ENCODE measurements at regions not wholly inside any gene's neighbourhood (a gene's known extent, or its start where the extent isn't known, plus 50 kb on each side); places are given as distances from the start of the nearest gene placed in this dataset.

DNA sequence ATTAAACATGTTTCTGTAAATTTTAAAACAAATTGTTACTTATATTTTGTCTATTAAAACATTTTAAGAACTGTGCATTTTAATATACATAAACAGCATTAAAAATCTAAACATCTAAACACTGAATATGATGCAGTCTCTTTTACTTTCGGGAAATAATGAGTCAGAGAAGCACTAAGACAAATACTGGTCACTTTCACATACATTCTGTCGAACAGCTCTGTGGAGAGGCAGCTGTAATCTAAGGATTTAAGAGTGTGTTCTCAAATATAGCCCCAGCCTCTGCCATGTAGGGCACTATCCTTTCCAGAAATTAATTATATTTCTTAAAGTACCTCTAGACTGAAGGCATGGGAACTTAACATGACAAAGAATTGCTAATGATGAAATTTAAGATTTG lies 89.6 kb upstream of the PTGFR start:
- ATAC-seq (no peak), DNase-seq (no peak)
- intact Hi-C loops (cut with micrococcal nuclease) = no loop called here

GRCh38 chr1:78408192-78408591 lies 82.6 kb upstream of the PTGFR start:
- DNase-seq (no peak), ATAC-seq (no peak)
- intact Hi-C loops (cut with micrococcal nuclease) = no loop called here

DNA sequence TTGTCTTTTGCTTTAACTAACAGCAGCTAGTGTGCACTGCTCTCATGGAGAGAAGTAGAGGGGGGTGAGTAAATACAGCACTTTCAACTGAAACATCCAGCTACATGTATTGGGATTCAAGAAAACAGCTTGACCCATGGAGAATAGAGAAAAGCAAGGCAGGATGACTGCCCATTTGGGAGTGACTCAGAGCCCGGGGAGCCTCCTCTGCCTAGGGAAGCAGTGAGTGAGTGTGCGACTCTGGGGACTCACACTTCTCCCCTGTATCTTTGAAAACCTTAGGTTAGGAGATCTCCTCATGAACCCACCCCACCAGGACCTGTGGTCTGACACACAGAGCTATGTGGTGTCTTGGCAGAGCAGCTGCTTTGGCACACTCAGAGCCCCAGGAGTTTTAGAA lies 82.0 kb upstream of the PTGFR start:
- peak; percentile 14 for ATAC-seq

DNA sequence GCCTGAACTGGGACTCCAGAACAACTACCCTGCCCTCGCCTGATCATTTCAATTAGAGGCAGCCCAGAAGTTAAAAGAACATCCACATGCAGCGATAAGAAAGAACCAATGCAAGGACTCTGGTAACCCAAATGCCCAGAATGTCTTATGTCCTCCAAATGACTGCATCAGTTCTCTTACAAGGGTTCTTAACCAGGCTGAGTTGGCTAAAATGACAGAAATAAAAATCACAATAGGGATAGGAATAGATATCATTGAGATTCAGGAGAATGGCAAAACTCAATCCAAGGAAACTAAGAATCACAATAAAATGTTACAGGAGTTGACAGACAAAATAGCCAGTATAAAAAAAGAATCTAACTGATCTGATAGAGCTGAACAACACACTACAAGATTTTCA lies 80.1 kb upstream of the PTGFR start:
- DNase-seq = no peak
- no peak for ATAC-seq
- intact Hi-C loops (cut with micrococcal nuclease) = no loop called here

More for the DNA sequence above, 82.0 kb upstream of the PTGFR start:
- DNase-seq = peak; percentile 22
- intact Hi-C loops (cut with micrococcal nuclease) = no loop called here

GRCh38 chr1:78411707-78412106 lies 79.1 kb upstream of the PTGFR start:
- intact Hi-C loops (cut with micrococcal nuclease) = no loop called here
- no peak for ATAC-seq
- no peak for DNase-seq

GRCh38 chr1:78415165-78415564 lies 75.6 kb upstream of the PTGFR start:
- DNase-seq = no peak
- intact Hi-C loops (cut with micrococcal nuclease) = no loop called here
- ATAC-seq = no peak

DNA sequence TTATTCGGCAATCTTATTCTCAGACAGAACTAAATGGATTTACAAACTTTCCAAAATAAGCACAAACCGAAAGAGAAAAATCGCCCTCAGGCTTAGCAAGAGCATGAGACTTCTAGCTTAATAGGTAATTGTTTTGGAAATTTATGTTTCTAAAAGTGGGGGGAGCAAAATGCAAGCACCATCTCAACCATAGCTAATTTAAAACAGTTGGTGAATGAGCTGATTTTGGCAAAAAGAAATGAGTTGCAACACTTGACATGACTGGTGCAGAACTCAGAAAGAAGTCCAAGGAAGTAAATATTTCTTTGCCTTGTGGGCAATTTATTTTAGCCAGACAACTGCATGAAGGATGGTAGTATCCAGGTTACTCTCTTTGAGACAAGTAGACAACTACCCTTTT lies 71.5 kb upstream of the PTGFR start:
- ATAC-seq (no peak), DNase-seq (no peak)
- intact Hi-C loops (cut with micrococcal nuclease) = no loop called here

DNA sequence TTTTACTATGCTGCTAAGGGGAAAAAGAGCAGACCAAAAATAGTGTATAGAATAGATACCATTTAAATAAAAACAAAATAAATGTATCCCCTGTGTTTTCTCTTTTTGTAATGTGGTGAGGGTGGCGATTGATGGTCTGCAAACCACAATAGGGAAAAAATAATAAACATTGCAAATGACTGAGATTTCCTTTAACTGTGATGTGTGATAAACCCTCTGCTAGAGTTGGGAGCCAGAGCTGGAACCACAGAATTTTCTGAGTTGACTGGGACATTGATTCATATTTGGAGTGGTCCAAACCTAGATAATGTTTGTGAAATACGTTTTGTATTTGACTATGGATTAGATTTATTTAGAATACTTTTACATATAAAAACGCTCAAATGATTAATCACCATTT lies 70.6 kb upstream of the PTGFR start:
- DNase-seq (no peak), ATAC-seq (no peak)
- intact Hi-C loops (cut with micrococcal nuclease) = no loop called here

DNA sequence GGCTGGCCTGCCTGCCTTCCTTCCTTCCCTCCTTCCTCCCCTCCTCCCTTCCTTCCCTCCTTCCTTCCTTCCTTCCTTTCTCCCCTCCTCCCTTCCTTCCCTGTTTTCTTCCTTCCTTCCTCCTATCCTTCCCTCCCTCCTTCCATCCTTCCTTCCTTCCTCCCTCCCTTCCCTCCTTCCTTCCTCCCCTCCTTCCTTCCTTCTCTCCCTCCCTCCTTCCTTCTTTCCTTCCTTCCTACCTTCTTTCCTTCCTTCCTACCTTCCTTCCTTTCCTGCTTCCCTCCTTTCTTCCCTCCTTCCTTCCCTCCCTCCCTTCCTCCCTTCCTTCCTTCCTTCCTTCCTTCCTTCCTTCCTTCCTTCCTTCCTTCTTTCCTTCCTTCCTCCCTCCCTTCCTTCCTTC lies 70.1 kb upstream of the PTGFR start:
- DNase-seq (no peak), ATAC-seq (no peak)
- intact Hi-C loops (cut with micrococcal nuclease) = no loop called here

- intact Hi-C loops (cut with micrococcal nuclease) = no loop called here
- DNase-seq (no peak), ATAC-seq (no peak)
Observed at GRCh38 chr1:78424720-78425119, 66.1 kb upstream of the PTGFR start.

DNA sequence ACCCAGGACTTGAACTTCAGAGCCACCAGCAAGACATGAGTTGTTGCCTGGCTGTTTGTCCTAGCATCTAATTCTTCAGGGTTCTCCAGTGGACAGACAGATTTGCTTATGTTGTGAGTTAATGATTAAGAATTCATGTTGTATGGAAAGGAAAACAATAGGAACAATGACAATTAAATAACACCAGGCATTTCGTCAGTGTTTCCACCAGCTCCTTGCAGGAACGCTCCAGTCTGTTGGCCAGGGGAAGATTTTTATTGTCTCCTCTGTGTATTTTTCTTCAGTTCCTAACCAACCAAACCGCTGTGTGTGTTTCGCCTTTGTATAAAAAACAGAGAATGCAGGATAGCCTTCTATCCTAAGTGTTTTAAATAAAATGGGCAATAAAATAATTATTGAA lies 64.4 kb upstream of the PTGFR start:
- DNase-seq (no peak), ATAC-seq (no peak)
- intact Hi-C loops (cut with micrococcal nuclease) = no loop called here

DNA sequence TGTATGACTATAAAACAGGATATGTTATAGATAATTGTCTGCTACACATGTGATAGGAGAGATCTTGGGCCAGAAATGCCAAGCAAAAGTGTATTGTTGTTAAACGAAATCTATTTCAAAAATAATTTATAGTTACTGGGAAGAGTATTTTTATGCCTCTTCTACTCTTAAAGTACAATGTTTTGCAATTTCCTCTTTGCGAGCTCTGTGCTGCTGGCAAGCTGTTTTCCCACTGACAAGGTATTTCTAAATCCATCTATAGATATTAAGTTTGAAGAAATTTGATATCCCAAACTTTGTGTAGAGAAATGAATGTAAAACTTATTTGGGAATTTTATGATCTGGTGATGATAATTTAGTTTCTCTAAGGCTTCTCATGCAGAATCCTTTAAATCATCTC lies 63.3 kb upstream of the PTGFR start:
- ATAC-seq = no peak
- intact Hi-C loops (cut with micrococcal nuclease) = no loop called here
- DNase-seq = no peak

GRCh38 chr1:78432016-78432415 lies 58.8 kb upstream of the PTGFR start:
- intact Hi-C loops (cut with micrococcal nuclease) = no loop called here
- no peak for ATAC-seq
- no peak for DNase-seq

DNA sequence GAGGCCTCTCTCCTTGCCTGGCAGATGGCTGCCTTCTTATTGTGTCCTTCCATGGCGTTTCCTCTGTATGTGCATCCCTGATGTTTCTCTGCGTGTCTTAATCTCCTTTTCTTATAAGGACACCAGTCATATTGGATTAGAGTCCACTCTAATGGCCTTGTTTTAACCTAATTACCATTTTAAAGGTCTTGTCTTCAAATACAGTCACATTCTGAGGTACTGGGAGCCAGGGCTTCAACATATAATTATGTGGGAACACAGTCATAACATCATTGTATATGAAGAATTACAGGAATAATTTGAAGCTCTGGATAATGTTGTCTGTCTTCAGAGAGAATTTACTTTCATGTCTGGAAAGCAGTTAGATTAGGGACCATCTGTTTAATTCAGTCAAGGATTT lies 56.4 kb upstream of the PTGFR start:
- intact Hi-C loops (cut with micrococcal nuclease) = no loop called here
- DNase-seq = no peak
- ATAC-seq = no peak

DNA sequence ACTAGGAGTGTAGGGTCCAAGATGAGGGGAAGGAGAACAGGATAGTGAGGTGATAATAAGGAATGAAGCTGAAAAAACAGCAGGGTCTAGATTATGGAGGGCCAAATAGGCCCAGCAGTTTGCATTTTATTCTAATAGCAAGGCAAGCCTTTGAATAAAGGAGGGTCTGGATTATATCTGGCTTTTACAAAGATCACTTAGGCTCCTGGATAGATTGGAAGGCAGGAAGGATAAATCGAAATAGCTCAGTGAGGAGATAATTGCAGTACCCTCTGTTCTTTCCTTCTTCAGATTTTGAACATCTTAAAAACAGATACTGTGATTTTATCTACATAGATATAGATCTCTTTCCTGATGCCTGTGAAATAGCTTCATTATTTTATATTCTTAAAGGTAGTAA lies 53.8 kb upstream of the PTGFR start:
- intact Hi-C loops (cut with micrococcal nuclease) = no loop called here
- ATAC-seq (no peak), DNase-seq (no peak)

- ATAC-seq (no peak), DNase-seq (no peak)
- intact Hi-C loops (cut with micrococcal nuclease) = no loop called here
Observed at GRCh38 chr1:78437396-78437795, 53.4 kb upstream of the PTGFR start.

GRCh38 chr1:78437941-78438340 lies 52.8 kb upstream of the PTGFR start:
- intact Hi-C loops (cut with micrococcal nuclease) = no loop called here

GRCh38 chr1:78440381-78440793 lies 50.4 kb upstream of the PTGFR start:
- intact Hi-C loops (cut with micrococcal nuclease) = no loop called here
- ATAC-seq = no peak
- DNase-seq = no peak

More at GRCh38 chr1:78437941-78438340, 52.8 kb upstream of the PTGFR start:
- ATAC-seq = no peak
- DNase-seq = no peak

Data from left ventricle myocardium superior (tissue), 1 donor.